ENCODE measurements at regions not wholly inside any gene's neighbourhood (a gene's known extent, or its start where the extent isn't known, plus 50 kb on each side); places are given as distances from the start of the nearest gene placed in this dataset.

GRCh38 chr2:59919579-59919978 is 633.9 kb downstream of the BCL11A start:
- no peak overlapping the region for H3K9ac ChIP-seq

GRCh38 chr2:59912042-59912441 is 641.4 kb downstream of the BCL11A start:
- Histone ChIP-seq H3K36me3 (no peaks in the 10 kb centered on the region), H3K4me1 (no peaks in the 10 kb centered on the region), H4K20me1 (no peaks in the 10 kb centered on the region), H3K27ac (no peak overlapping the region), H3K4me2 (no peak overlapping the region), H3K27me3 (no peaks in the 10 kb centered on the region), H3K9me3 (no peaks in the 10 kb centered on the region), H3K4me3 (no peak overlapping the region), H3K9ac (no peak overlapping the region)
- no peak for TF ChIP-seq Cebpa-rat (IDR thresholded peaks at IDR 0.05)

More at GRCh38 chr2:59919579-59919978, 633.9 kb downstream of the BCL11A start:
- Histone ChIP-seq H3K4me3 (no peak overlapping the region), H3K36me3 (no peaks in the 10 kb centered on the region), H4K20me1 (no peaks in the 10 kb centered on the region), H3K27me3 (no peaks in the 10 kb centered on the region), H3K4me2 (no peak overlapping the region), H3K4me1 (no peaks in the 10 kb centered on the region), H3K9me3 (no peaks in the 10 kb centered on the region), H3K27ac (no peak overlapping the region)
- no peak for TF ChIP-seq Cebpa-rat (IDR thresholded peaks at IDR 0.05)

GRCh38 chr2:59910166-59910565 is 643.3 kb downstream of the BCL11A start:
- Histone ChIP-seq H3K36me3 (no peaks in the 10 kb centered on the region), H3K9me3 (no peaks in the 10 kb centered on the region), H3K27ac (no peak overlapping the region), H3K27me3 (no peaks in the 10 kb centered on the region), H3K4me3 (no peak overlapping the region), H3K9ac (no peak overlapping the region), H3K4me1 (no peaks in the 10 kb centered on the region), H3K4me2 (no peak overlapping the region), H4K20me1 (no peaks in the 10 kb centered on the region)
- TF ChIP-seq Cebpa-rat (IDR thresholded peaks at IDR 0.05) = no peak

DNA sequence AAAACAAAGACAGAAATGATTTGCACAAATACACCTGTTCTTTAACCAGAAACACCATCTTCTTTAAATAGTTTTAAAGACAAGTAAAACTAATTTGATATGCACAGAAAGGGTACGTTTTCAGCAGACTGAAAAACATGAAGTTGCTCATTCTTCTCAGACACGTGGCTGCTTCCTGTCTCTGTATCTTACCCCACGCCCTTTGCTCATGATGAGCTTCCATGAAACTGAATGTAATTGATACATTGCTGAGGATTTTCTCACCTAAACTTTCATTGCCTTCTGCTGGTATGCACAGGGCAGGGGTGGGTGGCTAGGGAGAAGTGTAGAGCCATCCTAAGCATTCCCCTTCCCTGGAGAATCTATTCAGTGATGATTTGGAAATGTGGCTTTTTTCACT is 644.3 kb downstream of the BCL11A start:
- H3K36me3 ChIP-seq = no peaks in the 10 kb centered on the region
- no peak overlapping the region for H3K4me2 ChIP-seq
- no peak overlapping the region for H3K4me3 ChIP-seq
- H3K27me3 ChIP-seq = no peaks in the 10 kb centered on the region
- no peak overlapping the region for H3K27ac ChIP-seq
- no peak for TF ChIP-seq Cebpa-rat (IDR thresholded peaks at IDR 0.05)
- no peaks in the 10 kb centered on the region for H4K20me1 ChIP-seq
- H3K4me1 ChIP-seq = no peaks in the 10 kb centered on the region
- no peak overlapping the region for H3K9ac ChIP-seq
- no peaks in the 10 kb centered on the region for H3K9me3 ChIP-seq

GRCh38 chr2:59905731-59906130 is 647.7 kb downstream of the BCL11A start:
- H3K4me3 ChIP-seq = no peak overlapping the region
- H3K4me1 ChIP-seq = no peaks in the 10 kb centered on the region
- no peaks in the 10 kb centered on the region for H3K9me3 ChIP-seq
- TF ChIP-seq Cebpa-rat (IDR thresholded peaks at IDR 0.05) = no peak
- H3K27ac ChIP-seq = no peak overlapping the region
- no peak overlapping the region for H3K9ac ChIP-seq
- H4K20me1 ChIP-seq = no peaks in the 10 kb centered on the region
- H3K36me3 ChIP-seq = no peaks in the 10 kb centered on the region
- no peak overlapping the region for H3K4me2 ChIP-seq
- no peaks in the 10 kb centered on the region for H3K27me3 ChIP-seq

GRCh38 chr2:59903994-59904544 is 649.4 kb downstream of the BCL11A start:
- Histone ChIP-seq H3K4me2 (no peak overlapping the region), H3K4me1 (no peaks in the 10 kb centered on the region), H3K4me3 (no peak overlapping the region), H3K9me3 (no peaks in the 10 kb centered on the region), H3K36me3 (no peaks in the 10 kb centered on the region), H3K9ac (no peak overlapping the region), H4K20me1 (no peaks in the 10 kb centered on the region), H3K27me3 (no peaks in the 10 kb centered on the region), H3K27ac (no peak overlapping the region)
- no peak for TF ChIP-seq Cebpa-rat (IDR thresholded peaks at IDR 0.05)

- no peak overlapping the region for H3K9ac ChIP-seq
- TF ChIP-seq Cebpa-rat (IDR thresholded peaks at IDR 0.05) = no peak
- H3K27ac ChIP-seq = no peak overlapping the region
- no peak overlapping the region for H3K4me3 ChIP-seq
- H3K36me3 ChIP-seq = no peaks in the 10 kb centered on the region
- no peaks in the 10 kb centered on the region for H4K20me1 ChIP-seq
- H3K9me3 ChIP-seq = no peaks in the 10 kb centered on the region
- no peaks in the 10 kb centered on the region for H3K27me3 ChIP-seq
- no peak overlapping the region for H3K4me2 ChIP-seq
- H3K4me1 ChIP-seq = no peaks in the 10 kb centered on the region
Measured at GRCh38 chr2:59900728-59901452, 652.6 kb downstream of the BCL11A start.

DNA sequence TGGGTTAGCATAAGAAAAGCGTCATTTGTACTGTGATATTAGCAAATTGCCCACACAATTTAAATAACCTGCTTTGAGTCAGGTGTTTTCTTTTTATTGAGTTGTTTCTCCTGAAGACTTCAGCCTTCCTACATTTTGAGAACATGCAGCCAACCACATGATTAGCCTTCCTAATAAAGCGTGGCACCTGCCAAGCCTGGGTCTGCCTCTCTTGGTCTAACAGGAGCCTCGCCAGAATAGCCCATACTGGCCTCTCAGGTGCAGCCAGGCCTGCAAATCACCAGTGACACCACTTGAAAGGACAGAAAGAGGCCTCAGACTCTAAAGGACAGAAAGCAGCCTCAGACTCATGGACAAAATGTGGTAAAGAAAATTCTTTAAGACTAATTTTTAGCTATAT is 653.8 kb downstream of the BCL11A start:
- TF ChIP-seq Cebpa-rat (IDR thresholded peaks at IDR 0.05) = no peak
- Histone ChIP-seq H3K4me3 (no peak overlapping the region), H4K20me1 (no peaks in the 10 kb centered on the region), H3K9me3 (no peaks in the 10 kb centered on the region), H3K4me2 (no peak overlapping the region), H3K27ac (no peak overlapping the region), H3K36me3 (no peaks in the 10 kb centered on the region), H3K27me3 (no peaks in the 10 kb centered on the region), H3K4me1 (no peaks in the 10 kb centered on the region), H3K9ac (no peak overlapping the region)

DNA sequence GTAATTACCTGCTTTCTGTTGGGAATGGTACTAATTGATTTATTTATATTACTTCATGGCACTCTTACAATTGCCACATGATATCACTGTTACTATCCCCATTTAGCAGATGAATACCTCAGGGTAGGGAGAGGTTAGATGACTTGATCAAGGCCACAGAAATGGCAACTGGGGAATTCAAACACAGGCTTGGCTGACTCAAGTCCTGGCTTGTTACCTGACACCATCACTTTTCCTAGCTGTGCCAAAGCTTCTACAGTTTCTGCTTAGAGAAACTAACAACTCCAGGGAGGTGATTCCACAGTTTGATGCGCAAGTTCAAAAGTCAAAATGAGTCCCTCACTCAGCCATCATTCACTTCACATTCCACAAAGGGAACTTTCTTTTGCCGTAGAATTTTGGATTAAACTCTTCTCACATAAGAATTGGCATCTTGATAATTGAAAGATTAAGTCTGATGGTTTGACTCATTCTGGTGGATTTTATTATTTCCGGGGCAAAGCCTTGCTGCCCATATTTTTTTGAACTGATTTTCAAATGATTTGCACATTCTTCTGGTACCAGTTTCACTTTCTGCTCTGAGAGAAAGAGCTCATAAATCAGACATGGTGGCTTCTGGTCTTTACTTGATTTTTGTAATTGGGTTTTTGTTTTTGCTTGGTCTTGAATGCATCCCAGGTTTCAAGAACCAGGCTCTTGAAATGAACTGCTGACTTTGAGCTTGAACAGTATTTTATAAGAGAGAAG is 656.8 kb downstream of the BCL11A start:
- H3K36me3 ChIP-seq = no peaks in the 10 kb centered on the region
- H3K9me3 ChIP-seq = no peaks in the 10 kb centered on the region; the same call in 1 of the 2 replicates
- H3K27me3 ChIP-seq = no peaks in the 10 kb centered on the region
- TF ChIP-seq Cebpa-rat (IDR thresholded peaks at IDR 0.05) = no peak
- H4K20me1 ChIP-seq = no peaks in the 10 kb centered on the region
- no peak overlapping the region for H3K27ac ChIP-seq
- no peak overlapping the region for H3K4me2 ChIP-seq
- no peak overlapping the region for H3K4me3 ChIP-seq
- H3K4me1 ChIP-seq = no peaks in the 10 kb centered on the region
- H3K9ac ChIP-seq = no peak overlapping the region

DNA sequence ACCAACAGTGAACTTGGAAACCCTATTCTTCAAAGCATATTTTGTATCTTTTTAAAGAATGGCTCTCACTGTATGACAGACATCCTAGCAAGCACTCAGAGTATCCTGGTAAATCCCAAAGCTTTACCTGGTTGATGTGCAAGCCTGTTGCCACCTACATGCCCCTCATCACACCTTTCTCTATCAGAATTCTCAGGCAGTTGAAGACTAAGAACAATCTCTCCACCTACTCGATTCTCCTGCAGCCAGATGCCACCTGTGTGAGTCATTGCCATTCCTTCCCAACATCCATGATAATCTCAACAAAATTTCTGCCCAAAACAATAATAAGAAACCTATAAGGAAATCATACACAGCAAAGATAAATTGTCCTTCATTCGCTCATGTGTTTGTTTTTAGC is 659.8 kb downstream of the BCL11A start:
- H3K9me3 ChIP-seq = no peaks in the 10 kb centered on the region; the same call in 1 of the 2 replicates
- TF ChIP-seq Cebpa-rat (IDR thresholded peaks at IDR 0.05) = no peak
- H3K4me1 ChIP-seq = no peaks in the 10 kb centered on the region; the same call in 1 of the 2 replicates
- no peaks in the 10 kb centered on the region for H4K20me1 ChIP-seq
- H3K27me3 ChIP-seq = no peaks in the 10 kb centered on the region
- no peaks in the 10 kb centered on the region for H3K36me3 ChIP-seq
- H3K4me3 ChIP-seq = no peak overlapping the region
- no peak overlapping the region for H3K9ac ChIP-seq
- H3K4me2 ChIP-seq = no peak overlapping the region
- no peak overlapping the region for H3K27ac ChIP-seq
